Stimulated activated CD4-positive, alpha-beta T cell treated with anti-CD3 and anti-CD28 coated beads, Interleukin-4, amount 100 ng/mL, for 4 hours (primary cell): ENCODE measurements at regions not wholly inside any gene's neighbourhood (a gene's known extent, or its start where the extent isn't known, plus 50 kb on each side); places are given as distances from the start of the nearest gene placed in this dataset.

Experiments
- DNase-seq, 2 experiments: peaks; one replicate each; pipeline ENCODE4 v3.0.0-alpha.2; 2020

DNA sequence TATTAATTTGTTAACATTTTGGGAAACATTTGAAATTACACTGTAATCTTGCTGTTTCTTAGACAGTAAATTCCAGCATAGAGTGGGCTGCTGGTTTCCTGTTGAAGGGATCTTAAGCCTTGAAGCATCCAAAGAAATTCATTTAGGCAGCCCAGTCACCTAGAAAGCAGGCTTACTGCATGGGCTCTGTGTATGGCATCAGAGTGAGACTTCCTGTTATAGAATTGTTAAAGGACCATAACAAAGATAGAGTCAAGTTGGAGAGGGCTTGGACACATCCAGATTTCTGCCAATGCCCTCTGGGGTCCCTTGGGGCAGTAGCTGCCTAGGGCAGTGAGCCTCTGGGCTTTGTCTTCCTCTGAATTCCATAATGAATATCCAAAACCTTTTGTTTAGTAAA, 149.2 kb downstream of the DYRK2 start:
- no peak for DNase-seq

DNA sequence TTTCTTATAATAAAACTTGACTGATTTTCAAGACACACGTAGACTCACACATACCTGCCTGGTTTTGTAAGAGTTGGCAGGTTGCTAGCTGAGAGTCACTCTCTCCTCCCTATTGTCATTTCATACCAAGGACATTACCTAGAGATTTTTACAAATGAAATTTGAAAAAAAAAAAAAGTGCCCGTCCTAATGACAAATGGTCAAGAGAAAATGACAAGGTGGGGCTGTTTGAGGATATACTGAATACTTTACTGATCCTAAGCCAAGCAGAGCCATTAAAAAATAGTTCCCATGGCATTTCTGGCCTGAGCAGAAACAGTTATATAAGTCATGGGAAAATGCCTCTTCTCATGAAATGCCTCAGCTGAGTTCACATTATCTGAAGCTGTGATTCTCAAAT, 150.2 kb downstream of the DYRK2 start:
- no peak for DNase-seq

DNA sequence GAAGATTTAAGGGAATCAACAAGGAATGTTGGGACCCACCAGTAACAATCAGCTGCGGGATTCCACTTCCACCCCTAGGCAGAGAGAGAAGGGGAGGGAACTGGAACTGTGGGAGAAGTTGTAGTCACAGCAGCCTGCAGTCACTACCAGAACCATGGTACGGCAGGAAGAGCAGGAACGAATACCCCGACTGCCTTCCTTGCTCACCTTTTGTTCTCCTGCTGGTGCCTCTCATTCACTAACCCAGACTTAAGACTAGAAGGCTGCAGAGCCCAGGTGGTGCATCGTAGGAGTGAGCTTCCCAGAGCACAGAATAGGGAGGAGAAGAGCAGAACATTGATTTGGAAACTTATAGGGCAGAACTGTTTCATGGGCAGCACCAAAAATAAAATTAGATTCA, 154.2 kb downstream of the DYRK2 start:
- DNase-seq, result no peak

DNA sequence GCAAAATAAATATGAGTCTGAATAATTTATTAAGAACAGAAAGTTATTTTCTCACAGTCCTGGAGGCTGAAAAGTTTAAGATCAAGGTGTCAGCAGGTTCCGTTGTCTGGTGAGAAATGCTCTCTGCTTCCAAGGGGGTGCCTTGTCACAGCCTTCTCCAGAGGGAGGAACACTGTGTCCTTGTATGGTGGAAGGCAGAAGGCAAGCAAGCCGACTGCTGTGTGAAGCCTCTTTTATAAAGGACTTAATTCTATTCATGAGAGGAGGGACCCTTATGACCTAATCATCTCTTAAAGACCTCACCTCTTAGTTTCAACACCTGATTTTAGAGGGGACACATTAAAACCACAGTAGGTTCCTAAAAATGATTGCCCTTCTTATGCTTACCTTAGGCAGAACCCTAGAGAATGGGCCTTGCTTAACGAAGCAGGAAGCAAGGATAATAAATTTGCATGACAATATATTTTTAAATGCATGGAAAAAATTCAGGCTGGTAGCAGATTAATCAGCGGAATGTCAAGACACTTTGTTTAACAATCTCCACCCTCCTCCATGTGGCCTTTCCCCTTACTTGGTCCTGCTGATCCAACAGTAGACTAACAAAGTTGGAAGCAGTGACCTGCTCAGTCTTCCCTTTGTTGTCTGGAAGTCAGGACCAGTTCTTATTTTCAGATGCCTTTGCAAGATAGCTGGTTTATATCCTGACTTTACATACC, 154.9 kb downstream of the DYRK2 start:
- DNase-seq, result no peak

DNA sequence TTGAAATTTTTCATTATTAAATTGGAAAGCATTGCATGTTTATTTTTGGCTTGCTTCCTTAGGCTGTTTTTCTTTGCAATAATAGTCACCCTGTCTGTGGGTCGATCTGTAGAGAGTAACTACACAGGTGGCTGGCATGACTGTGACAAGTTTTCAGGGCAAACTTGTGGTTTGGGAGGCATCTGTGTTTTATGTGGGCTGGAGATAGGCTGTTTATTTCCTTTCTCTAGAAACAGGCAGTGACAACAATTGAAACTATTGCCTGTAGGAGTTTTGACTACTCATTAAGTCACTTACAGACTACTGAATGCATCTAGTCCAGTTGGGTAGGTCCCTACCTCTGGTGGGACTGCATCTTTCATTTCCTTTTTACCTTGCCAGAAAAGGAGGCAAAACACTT, 155.6 kb downstream of the DYRK2 start:
- DNase-seq, result peak; percentile 29 to 60

DNA sequence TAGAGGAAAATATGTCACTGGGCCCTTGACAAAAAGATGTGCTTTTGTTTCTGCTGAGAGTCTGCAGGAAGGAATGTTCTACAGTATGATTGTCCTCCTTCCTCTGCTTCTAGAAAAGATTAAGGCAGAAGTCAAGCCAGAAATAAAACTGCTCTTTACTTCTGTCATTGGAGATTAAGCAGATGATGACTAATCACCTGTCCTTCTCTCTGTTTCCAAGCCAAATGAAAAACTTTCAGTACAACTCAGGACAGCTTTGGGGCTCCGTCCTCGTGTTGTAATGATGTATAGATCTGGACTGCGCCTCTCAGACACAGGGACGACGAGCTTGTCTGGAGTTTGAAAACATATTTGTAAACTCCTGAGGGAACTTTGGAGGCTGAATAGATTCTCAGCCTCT, 159.3 kb downstream of the DYRK2 start:
- no peak for DNase-seq

DNA sequence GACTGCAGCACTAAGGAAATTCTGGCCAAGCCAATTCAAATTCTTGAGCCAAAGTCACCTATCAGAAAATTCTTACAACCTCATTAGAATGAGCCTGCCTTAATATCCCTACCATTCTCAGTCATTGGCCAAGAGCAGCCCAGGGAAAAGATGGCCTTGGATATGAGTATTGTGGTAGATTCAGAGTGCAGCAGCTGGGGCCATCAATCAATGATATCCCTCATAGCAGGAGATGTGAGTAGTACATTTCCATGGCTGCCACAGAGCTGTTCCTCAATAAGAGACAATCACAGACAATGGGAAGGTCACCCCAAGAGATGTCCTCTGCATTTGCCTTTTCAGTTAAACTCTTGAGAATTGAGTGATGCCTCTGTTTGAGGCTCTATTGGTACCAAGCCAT, 161.6 kb downstream of the DYRK2 start:
- no peak for DNase-seq

DNA sequence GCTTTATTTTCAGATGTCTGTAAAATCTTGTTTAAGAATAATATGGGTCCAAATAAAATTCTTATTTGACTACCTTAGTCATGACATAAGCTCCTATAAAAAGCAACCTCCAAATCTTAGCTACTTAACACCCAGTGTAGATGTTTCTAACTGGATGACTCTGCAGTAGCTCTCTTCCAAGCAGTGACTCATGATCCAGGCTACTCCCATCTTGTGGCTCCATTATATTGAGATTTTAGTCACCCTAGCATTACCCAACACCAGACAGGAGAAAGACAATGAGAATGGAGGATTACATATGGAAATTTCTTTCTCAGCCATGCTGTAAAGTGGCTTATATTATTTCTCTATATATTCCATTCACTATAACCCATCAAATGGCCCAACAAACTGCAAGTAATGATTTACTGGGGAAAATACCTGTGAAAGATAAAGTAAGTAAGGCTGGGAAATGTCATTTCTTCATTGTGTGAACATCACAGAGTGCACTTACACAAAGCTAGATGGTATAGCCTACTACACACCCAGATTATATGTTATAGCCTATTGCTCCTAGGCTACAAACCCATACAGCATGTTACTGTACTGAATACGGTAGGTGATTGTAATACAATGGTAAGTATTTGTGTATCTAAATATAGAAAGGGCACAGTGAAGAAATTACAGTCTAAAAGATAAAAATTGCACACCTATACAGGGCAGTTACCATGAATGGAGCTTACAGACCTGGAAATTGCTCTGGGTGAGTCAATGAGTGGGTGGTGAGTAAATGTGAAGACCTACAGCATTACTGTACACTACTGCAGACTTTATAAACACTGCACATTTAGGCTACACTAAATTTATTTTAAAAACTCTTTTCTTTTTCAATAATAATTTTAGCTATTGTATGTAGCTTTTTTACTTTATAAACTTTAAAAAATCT, 163.2 kb downstream of the DYRK2 start:
- no peak for DNase-seq

DNA sequence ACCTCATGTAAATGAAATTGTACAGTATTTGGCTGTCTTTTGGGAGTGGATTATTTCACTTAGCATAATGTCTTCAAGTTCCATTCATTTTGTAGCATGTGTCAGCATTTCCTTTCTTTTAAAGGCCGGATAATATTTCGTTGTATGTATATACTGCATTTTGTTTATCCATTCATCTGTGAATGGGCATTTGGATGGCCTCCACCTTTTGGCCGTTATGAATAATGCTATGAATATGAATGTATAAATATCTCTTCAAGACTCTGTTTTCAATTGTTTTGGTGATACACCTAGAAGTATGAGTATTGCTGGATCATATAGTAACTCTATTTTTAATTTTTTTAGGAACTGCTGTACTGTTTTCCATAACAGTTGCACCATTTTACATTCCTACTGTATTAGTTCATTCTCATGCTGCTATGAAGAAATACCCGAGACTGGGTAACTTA, 164.9 kb downstream of the DYRK2 start:
- no peak for DNase-seq

DNA sequence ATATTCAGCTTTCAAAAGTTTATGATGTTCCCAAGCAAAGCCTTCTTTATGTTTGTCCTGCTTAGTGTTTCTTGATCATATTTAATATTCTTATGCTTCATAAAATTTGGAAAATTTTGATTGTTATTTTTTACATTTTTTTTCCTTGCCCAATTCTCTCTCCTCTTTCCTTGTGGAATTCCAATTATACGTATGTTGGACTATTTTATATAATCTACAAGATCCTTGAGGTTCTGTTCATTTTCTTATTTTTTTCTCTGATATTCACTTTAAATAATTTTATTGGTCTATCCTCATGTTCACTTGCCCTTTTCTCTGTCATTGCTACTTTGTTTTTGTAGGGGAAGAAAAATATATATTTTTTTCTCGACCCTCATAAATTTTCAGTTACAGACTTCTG, 167.7 kb downstream of the DYRK2 start:
- no peak for DNase-seq

DNA sequence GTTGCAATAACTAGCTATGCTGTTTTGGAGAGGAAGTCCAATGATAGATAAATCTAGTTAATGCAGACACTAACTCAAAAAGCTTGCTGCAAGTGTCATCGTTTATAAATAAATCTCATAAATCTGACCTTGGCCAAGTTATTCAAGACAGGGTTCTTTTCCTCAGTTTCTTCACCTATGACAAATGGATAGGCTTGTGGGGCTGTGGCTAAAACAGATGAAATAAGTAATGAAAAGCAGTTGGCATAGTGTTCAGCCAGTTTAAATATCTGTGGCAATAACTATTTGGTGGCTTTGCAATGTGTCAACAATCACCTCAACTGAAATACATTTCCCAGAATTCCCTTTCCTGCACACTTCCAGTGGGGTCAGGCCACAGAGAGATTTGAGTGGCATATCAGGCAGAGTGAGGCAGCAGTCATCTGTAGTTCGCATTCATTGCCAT, 169.9 kb downstream of the DYRK2 start:
- DNase-seq, result no peak

DNA sequence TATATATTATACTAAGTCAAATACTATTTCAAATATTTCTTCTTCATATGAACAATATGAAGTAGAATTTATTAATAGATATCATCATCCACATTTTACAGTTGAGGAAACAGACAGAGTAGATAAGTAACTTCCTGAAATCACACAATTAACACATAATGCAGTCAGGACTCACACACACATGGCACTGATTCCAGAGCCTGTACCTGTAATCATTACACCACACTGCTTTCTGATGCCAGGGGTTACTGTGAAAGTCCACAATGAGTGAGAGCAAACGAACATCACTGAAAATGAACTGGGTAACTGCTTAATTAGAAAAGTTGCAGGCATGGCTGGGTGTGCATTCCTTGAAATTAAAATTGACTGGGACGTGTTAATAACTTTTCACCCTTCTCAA, 169.3 kb upstream of the IFNG-AS1 start:
- no peak for DNase-seq

DNA sequence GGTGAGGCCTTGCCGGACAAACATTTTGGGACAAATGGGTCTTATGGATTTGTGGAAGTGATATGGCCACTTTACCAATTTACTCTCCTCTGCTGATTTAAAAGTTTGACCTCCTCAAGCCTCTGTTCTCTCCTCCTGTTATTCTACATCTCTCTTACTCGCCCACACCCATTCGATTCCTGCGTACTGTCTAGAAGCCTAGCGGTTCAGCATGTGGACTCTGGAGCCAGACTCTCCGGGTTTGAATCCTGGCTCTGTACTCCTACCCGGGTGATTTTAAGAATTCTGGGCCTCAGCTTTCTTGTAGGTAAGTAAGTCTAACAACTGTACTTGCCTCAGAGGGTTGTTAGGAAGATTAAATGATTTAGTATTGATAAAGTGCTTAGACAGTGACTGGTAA, 168.6 kb upstream of the IFNG-AS1 start:
- no peak for DNase-seq

DNA sequence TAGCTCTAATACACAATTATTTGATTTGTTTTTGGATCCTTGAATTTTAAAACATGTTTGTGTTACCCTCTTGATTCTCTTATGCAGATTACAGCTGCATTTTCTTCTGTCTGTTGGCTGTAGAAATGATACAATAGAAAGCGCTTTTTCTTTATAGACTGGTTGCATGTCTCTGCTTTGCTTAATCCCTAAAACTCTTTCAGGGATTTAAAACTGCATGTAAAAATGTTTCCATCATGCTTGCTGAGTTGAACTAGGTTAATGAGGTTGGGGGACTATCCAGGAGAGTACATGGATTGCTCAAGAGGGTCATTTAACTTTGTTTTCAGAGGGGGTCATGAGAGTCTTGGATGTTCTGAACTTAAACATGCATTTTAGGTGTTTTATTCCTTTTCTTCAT, 166.4 kb upstream of the IFNG-AS1 start:
- no peak for DNase-seq

DNA sequence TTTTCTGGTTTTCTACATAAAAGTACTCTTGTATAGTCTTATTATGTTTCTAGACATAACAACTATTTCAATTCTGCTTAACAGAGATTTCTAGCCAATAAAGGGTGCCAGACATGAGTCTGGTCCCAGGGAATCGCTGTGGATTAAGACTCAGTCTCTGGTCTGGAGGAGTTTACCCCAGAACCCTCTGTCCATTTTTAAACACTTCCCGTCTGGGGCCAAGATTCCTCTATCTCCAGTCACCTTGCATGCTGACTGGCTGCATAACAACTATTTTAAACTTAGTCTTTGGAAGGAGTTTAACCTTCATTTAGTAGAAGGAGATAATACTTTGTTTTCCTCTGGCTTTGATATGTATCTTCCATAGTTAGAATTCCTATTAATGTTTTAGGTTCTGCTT, 163.1 kb upstream of the IFNG-AS1 start:
- no peak for DNase-seq

DNA sequence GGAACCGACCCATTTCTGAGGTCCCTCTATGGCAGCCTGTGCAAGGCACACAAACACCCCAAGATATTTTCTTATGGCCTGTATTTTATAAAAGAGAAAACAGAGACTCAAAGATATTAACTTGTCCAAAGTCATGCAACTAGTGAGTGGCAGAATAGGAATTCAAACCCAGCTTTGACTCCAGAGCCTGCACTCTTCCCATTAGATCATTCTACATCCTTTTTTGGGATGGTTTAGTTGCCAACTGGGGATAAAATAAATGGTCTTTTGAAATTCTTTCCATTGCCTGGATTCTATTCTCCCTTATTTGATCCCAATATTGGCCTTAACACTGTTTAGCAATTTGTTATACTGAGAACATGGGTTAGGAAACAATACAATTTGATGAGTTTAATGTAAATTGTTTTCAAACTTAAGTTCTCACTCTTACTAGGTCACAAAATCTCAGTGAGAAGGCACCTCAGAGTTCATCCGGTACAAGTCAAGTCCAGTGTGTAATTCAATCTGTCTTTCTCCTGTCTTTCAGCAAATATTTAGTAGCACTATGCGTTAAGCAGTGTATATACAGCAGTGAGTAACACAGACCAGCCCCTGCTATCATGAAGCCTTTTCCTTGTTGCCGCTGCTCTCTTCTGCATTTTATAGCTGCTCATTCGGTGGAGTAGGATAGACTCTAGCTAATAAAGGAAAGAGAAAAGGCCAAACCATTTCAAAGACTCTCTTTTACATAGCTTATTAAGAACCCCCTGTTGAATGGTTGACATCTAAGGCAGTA, 162.1 kb upstream of the IFNG-AS1 start:
- DNase-seq, result no peak

DNA sequence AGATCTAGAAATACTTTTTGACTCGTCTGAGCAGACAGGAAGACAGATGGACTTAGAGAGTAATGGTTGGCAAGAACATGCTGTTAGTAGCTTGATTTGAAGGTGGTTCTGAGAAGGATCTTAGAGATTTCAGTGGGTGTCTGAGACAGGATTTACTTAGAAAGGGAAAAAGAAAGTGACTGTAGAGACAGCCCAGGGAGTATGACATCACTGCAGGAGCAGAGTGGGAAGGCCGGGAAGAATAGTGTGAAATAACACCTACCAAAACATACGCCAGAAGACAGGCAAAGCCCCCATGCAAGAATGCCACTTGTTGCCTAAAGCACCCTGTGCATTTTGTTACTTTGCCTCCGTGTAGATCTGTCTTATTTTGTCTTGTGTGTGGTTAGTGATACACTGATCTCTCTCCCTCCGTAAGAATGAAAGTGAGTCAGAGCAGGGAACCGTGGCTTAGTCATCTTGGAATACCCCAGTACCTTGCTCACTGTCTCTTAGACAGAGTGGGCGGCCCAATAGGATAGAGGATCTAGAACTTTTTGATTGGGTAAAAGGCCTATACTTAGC, 161.3 kb upstream of the IFNG-AS1 start:
- DNase-seq, result peak; percentile 10 to 51

DNA sequence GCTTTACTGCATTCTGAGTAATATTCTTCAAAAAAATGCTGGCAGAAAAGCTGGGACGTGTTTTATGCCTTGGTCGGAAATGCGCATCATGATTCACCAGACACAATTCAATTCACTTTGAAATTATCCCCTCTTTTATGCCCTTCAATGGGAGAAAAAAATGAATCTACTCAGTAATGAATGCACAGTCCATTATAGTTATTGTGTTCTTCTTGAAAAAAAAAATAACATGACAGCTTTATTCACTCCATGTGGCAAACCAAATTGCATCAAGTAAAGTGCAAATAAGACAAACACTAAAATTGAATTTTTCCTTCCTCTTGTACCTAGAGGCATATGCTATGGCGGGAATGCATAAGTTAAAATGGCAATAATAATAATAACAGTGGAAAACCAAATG, 159.4 kb upstream of the IFNG-AS1 start:
- no peak for DNase-seq

DNA sequence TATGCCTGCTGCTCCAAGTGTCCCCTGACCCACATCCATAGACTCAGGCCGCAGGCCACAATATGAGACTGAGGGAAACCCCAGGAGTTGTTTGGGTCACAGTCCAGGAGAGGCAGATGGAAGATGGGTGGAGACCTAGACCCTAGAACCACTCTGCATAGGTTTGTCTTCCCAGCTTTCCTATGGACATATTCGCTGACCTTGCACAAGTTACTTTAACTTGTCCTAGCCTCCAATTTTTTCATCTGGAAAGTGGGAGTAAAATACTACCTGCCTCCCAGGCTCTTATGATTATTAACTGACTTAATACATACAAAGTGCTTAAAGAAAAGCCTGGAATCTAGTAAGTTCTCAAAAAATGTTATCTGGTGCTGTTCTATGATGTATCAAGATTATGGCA, 157.1 kb upstream of the IFNG-AS1 start:
- DNase-seq, result no peak

DNA sequence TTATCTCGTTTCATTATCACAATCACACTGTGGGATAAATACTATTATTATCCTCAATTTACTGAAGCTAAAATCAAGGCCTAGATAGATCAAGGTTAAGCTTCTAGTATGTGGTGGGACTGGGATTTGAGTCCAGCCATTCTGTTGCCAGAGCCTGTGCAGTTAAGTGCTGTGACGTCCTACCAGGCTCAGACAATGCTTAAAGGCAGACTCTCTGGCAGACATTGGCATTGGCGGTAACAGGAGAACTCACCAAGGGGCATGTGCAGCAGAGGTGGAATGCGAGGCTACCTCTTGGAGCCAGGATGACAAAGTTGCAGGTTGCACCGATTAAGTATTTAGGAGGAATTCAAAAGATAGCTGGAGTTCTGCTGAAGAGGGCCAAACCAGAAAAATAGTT, 155.6 kb upstream of the IFNG-AS1 start:
- no peak for DNase-seq

DNA sequence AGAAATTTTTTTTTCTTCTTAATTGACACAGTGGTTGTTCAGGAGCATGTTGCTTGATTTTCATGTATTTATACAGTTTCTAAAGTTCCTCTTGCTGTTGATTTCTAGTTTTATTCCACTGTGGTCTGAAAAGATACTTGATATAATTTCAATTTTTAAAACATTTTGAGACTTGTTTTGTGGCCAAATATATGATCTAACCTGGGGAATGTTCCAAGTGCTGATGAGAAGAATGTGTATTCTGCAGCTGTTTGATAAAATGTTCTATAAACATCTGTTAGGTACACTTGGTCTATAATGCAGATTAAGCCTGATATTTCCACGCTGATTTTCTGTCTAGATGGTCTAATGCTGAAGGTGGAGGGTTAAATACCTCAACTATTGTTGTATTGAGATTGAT, 151.4 kb upstream of the IFNG-AS1 start:
- no peak for DNase-seq

DNA sequence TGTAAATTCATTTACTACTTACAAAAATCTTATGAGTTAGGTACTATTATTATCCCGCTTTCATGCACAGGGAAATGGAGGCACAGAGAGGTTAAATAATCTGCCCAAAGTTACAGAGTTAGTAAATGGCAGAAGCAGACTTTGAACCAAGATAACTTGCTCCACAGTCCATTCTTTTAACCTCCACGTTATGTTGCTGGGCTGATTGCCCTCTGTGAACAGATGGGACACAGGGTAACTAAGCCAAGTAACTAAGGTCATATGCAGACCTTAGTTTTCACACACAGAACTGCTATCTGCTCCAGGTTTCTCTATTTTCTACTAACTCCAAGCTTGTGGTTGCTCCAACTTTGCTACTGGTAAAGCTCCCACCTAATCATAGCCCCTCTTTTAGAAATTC, 147.1 kb upstream of the IFNG-AS1 start:
- no peak for DNase-seq

DNA sequence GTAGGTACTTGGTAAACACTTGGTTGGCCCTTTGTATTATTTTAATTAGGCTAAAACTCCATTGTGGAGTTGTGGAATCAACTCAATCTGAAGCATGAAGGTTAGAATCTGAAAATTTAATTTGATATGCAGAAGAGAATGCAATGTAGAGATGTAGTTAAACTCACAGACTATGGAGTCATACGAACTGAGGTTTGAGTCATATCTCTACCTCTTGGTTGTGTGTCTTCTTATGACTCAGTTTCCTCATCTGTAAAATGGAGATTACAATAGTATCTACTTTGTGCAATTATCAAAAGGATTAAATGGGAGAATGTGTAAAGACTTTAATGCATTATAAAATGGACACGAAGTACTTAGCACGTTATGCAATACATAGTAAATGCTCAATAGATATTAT, 146.0 kb upstream of the IFNG-AS1 start:
- no peak for DNase-seq
